ENCODE measurements at regions not wholly inside any gene's neighbourhood (a gene's known extent, or its start where the extent isn't known, plus 50 kb on each side); places are given as distances from the start of the nearest gene placed in this dataset.

DNA sequence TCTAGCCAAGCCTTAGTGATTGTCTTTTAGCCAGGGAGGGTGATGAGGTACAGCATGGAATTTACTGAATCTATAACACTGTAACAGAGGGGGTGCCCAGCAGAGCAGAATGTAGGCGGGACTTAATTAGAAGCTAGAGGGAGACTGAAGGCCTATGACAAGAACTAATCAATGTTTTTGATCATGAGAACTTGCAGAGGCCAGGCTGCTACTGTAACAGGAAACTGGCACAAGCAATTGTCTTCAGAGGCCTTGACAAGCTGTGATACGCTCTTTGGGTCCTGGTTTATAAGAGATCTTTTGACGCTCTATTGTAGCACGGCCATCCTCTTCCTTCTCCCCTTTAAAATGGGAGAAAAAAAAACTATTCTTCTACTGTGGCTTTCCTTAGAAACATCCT lies 1297.3 kb downstream of the JRKL start (continued):
- TF ChIP-seq, protein P1, sequence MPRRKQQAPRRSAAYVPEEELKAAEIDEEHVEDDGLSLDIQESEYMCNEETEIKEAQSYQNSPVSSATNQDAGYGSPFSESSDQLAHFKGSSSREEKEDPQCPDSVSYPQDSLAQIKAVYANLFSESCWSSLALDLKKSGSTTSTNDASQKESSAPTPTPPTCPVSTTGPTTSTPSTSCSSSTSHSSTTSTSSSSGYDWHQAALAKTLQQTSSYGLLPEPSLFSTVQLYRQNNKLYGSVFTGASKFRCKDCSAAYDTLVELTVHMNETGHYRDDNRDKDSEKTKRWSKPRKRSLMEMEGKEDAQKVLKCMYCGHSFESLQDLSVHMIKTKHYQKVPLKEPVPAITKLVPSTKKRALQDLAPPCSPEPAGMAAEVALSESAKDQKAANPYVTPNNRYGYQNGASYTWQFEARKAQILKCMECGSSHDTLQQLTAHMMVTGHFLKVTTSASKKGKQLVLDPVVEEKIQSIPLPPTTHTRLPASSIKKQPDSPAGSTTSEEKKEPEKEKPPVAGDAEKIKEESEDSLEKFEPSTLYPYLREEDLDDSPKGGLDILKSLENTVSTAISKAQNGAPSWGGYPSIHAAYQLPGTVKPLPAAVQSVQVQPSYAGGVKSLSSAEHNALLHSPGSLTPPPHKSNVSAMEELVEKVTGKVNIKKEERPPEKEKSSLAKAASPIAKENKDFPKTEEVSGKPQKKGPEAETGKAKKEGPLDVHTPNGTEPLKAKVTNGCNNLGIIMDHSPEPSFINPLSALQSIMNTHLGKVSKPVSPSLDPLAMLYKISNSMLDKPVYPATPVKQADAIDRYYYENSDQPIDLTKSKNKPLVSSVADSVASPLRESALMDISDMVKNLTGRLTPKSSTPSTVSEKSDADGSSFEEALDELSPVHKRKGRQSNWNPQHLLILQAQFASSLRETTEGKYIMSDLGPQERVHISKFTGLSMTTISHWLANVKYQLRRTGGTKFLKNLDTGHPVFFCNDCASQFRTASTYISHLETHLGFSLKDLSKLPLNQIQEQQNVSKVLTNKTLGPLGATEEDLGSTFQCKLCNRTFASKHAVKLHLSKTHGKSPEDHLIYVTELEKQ (CRISPR knock-in tag; IDR thresholded peaks at IDR 0.05), result no peak
- no peak for TF ChIP-seq SRSF7 (optimal IDR thresholded peaks at IDR 0.05; ENCODE audit: low read depth, low read length)

DNA sequence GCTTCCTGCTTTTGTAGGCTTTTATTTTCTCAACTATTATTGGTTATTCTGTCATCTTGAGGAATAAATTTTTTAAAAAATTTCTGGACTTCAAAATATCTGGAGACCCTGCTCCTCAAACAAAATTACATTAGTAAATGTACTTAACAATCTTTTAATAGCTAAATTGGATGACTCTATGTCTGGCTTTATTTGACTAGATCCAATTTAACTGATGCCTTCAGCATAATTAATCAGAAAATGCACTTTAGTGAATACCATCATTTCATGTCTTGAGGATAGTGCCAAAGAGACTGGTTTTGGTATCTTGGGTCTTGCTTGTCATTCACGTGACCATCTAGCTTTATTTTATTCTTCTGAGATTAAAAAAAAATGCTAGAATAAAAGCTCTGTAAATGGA lies 1301.2 kb downstream of the JRKL start:
- Histone ChIP-seq H3K27ac (ENCODE audit: extremely low read depth, low read depth, low read length) (no peak overlapping the region), H3K27me3 (ENCODE audit: control insufficient read depth in 2 of 2, insufficient read depth in 2 of 2, low read length in 2 of 2) (no peaks in the 10 kb centered on the region), H4K20me1 (replicated peaks; ENCODE audit: control insufficient read depth, insufficient read depth, low read length) (no peaks in the 10 kb centered on the region), H2AFZ (ENCODE audit: low read depth, low read length) (no peak overlapping the region), H3K79me2 (ENCODE audit: control insufficient read depth, insufficient read depth, low read length) (no peaks in the 10 kb centered on the region), H3K9ac (ENCODE audit: insufficient read depth in 1 of 2, low read depth in 2 of 2, low read length in 2 of 2) (no peak overlapping the region), H3K9me3 (replicated peaks; ENCODE audit: control insufficient read depth, insufficient read depth, low read depth, low read length) (no peaks in the 10 kb centered on the region), H3K36me3 (ENCODE audit: control insufficient read depth, insufficient read depth, low read length) (no peaks in the 10 kb centered on the region), H3K4me1 (replicated peaks in 1 of 2; ENCODE audit: control insufficient read depth in 2 of 2, insufficient read depth in 2 of 2, low read length in 2 of 2) (no peaks in the 10 kb centered on the region), H3K4me3 (no peak overlapping the region), H3K4me2 (ENCODE audit: insufficient read depth, low read length) (no peak overlapping the region), H3K9me1 (ENCODE audit: control insufficient read depth, insufficient read depth, low read length) (no peaks in the 10 kb centered on the region)
- 42% methylated on average over 1 of the region's 1 CpG for WGBS (ENCODE audit: insufficient coverage, low coverage, missing lambda C conversion rate)
- FAIRE-seq, result no peak
- no peak for ATAC-seq
- BruUV-seq (replicated peaks), result no TSS peak
- in situ Hi-C loops (cut with MboI), result no loop called here
- ChIA-PET POLR2A (no interaction called here), CTCF (ENCODE audit: low intra/inter-chr PET ratio) (no interaction called here)
- no peak for DNase-seq (ENCODE audit: extremely low read depth in 1 of 4, low spot score in 3 of 4)
- intact Hi-C loops (cut with micrococcal nuclease), result no loop called here
- TF ChIP-seq HDAC2 (IDR thresholded peaks at IDR 0.05) (no peak), BHLHE40 (IDR thresholded peaks at IDR 0.05; ENCODE audit: low read length) (no peak), NUFIP1 (IDR thresholded peaks at IDR 0.05; ENCODE audit: partially characterized antibody) (no peak), RBM17 (IDR thresholded peaks at IDR 0.05; ENCODE audit: borderline replicate concordance, low read depth, low read length) (no peak), MYC (IDR thresholded peaks at IDR 0.05; ENCODE audit: low read depth, low read length) (no peak), MYC (CRISPR knock-in tag; IDR thresholded peaks at IDR 0.05; ENCODE audit: borderline replicate concordance, low read depth) (no peak), ZNF324 (CRISPR knock-in tag; IDR thresholded peaks at IDR 0.05) (no peak), NR3C1 (CRISPR knock-in tag; IDR thresholded peaks at IDR 0.05) (no peak)
- TF ChIP-seq, protein P2, sequence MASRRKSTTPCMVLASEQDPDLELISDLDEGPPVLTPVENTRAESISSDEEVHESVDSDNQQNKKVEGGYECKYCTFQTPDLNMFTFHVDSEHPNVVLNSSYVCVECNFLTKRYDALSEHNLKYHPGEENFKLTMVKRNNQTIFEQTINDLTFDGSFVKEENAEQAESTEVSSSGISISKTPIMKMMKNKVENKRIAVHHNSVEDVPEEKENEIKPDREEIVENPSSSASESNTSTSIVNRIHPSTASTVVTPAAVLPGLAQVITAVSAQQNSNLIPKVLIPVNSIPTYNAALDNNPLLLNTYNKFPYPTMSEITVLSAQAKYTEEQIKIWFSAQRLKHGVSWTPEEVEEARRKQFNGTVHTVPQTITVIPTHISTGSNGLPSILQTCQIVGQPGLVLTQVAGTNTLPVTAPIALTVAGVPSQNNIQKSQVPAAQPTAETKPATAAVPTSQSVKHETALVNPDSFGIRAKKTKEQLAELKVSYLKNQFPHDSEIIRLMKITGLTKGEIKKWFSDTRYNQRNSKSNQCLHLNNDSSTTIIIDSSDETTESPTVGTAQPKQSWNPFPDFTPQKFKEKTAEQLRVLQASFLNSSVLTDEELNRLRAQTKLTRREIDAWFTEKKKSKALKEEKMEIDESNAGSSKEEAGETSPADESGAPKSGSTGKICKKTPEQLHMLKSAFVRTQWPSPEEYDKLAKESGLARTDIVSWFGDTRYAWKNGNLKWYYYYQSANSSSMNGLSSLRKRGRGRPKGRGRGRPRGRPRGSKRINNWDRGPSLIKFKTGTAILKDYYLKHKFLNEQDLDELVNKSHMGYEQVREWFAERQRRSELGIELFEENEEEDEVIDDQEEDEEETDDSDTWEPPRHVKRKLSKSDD (conservative IDR thresholded peaks at IDR 0.05; ENCODE audit: low read length), result no peak
- TF ChIP-seq, protein P3, sequence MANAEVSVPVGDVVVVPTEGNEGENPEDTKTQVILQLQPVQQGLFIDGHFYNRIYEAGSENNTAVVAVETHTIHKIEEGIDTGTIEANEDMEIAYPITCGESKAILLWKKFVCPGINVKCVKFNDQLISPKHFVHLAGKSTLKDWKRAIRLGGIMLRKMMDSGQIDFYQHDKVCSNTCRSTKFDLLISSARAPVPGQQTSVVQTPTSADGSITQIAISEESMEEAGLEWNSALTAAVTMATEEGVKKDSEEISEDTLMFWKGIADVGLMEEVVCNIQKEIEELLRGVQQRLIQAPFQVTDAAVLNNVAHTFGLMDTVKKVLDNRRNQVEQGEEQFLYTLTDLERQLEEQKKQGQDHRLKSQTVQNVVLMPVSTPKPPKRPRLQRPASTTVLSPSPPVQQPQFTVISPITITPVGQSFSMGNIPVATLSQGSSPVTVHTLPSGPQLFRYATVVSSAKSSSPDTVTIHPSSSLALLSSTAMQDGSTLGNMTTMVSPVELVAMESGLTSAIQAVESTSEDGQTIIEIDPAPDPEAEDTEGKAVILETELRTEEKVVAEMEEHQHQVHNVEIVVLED (CRISPR knock-in tag; IDR thresholded peaks at IDR 0.05), result no peak
- TF ChIP-seq, protein P4, sequence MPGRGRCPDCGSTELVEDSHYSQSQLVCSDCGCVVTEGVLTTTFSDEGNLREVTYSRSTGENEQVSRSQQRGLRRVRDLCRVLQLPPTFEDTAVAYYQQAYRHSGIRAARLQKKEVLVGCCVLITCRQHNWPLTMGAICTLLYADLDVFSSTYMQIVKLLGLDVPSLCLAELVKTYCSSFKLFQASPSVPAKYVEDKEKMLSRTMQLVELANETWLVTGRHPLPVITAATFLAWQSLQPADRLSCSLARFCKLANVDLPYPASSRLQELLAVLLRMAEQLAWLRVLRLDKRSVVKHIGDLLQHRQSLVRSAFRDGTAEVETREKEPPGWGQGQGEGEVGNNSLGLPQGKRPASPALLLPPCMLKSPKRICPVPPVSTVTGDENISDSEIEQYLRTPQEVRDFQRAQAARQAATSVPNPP (IDR thresholded peaks at IDR 0.05; ENCODE audit: borderline replicate concordance, insufficient read depth, insufficient read length), result no peak

Measured in K562 (cell line).